Stimulated activated CD4-positive, alpha-beta T cell treated with anti-CD3 and anti-CD28 coated beads, Interleukin-1b, Interleukin-23, amount 100 ng/mL, for 48 hours (primary cell): ENCODE measurements at regions not wholly inside any gene's neighbourhood (a gene's known extent, or its start where the extent isn't known, plus 50 kb on each side); places are given as distances from the start of the nearest gene placed in this dataset.

Experiments
- DNase-seq: peaks from one replicate; pipeline ENCODE4 v3.0.0-alpha.2; 2020

- DNase-seq: no peak
Measured at GRCh38 chr1:228979325-228979699, 244.0 kb downstream of the RHOU start.

DNA sequence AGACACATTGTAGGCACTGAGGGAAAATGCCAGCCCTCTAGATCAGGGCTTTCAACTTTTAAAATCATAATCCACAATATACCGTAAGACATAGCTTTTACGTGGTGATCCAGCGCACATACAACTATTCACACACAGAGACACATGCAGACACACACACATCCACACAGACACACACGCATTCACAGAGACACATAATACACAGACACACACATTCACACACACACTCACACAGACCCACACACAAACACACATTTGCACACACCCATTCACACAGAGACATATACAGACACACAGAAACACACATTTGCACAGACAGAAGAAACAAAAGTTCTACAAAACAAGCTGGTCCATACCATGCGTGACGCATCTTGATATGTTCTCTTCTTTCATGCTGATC is 244.5 kb downstream of the RHOU start:
- DNase-seq: no peak

GRCh38 chr1:228980232-228980937 is 245.1 kb downstream of the RHOU start:
- no peak for DNase-seq

GRCh38 chr1:228982637-228983036 is 247.4 kb downstream of the RHOU start:
- no peak for DNase-seq

- no peak for DNase-seq
Measured at GRCh38 chr1:228983231-228983660, 248.0 kb downstream of the RHOU start.

DNA sequence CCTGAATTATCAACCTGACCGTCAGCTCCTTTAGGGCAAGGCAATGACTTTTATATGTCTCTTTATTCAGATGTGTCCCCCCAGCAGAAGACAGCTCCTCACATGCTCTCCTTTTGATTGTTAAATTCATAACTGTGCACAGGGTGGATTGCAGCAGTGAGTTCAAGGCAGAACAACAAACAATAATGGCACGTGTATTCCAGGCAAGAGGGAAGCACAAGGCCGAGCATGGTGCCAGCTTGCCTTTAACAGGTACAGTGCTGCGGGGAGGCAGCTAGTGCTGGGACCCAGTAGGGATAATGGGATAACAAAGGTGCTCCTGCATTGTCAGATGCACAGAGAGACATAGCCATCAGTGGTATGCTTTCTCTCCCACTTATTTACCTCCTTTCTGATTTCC is 248.4 kb downstream of the RHOU start:
- DNase-seq: no peak

- no peak for DNase-seq
Measured at GRCh38 chr1:228984107-228984506, 248.8 kb downstream of the RHOU start.

GRCh38 chr1:228984646-228985631 is 249.7 kb downstream of the RHOU start:
- no peak for DNase-seq

DNA sequence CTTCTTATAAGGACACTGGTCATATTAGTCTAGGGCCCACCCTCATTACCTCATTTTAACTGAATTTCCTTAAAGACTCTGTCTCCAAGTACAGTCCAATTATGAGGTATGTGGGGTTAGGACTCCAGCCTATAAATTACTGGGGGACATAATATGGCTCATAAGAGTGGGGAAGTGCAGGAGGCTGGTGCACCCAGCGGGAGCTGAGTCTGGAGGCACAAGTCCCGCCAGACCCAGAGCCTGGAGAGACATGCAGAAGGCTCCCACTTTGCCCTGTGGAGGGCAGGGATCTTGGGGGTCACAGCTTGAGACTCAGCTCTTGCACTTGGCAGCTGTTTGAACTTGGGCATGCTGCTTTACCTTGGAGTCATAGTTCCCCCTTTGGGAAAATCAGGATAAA is 250.4 kb downstream of the RHOU start:
- DNase-seq: no peak

DNA sequence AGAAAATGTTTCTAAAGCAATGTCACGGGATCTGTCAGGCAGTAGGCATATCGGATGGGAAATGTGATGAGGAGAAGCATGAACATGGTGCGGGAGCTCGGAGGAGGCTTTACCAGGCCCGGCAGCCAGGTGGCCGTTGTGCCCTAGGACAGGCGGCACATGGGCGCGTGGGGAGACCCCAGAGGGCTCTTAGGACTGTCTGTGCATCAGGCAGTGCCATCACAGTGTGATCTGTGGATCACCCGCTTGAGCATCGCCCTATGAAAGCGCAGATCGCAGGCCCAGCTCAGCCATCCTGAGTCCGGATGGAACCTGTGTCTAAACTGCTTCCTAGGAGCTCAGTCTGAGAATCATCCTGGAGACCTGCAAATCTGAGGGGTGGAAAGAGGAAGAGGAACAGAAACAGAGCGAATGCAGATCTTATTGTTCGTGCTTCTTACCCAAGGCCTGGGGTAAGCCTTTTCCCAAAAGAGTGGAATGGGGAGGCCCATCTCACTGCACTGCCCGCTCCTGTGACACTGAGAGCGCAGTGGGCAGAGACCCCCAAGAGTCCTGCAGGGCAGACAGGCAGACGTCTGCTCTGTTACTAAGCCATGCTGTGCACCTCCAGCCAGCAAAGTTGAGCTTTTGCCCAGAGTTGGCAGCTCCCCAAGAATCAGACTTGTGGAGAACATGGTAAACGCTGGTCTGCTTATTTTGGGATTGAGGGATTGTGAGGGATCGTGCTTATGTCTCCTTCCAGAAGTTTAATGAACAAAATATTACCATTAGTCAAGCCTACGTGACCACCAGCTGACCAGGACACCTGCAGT is 251.0 kb downstream of the RHOU start:
- no peak for DNase-seq

- DNase-seq: no peak
Measured at GRCh38 chr1:228987286-228987685, 252.0 kb downstream of the RHOU start.

DNA sequence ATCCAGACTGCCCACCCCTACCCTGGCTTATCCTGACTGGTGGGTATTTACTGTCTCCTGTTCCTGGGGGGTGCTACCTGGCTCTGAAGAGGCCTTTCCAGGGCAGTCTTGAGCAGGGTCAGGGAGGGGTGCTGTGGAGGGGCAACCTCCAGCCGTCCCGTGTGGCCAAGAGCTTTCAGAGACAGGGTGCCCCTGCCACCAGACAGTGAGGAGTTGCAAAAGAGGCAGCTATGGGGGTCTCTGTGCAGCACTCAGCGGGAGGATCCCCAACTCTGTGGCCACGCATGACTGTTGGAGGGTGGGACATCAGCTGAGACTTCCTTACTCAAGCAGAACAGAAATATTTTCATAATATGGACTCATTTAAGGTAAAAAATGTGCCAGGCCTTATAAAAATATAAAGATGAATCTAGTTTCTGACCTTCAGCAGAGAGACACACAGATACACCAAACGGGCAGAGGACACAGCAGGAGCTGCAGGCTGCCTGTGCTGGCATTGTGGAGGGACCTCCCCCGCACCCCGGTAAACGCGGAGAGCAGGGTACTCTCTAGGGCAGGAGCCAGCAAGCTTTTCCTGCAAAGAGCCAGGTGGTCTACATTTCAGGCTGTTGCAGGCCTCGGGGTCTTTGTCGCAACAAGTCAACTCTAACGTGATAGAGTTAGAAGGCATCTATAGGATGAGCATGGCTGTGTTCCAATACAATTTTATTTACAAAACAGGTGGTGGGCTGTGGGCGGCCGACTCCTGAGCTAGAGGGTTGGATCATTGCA is 252.6 kb downstream of the RHOU start:
- no peak for DNase-seq

DNA sequence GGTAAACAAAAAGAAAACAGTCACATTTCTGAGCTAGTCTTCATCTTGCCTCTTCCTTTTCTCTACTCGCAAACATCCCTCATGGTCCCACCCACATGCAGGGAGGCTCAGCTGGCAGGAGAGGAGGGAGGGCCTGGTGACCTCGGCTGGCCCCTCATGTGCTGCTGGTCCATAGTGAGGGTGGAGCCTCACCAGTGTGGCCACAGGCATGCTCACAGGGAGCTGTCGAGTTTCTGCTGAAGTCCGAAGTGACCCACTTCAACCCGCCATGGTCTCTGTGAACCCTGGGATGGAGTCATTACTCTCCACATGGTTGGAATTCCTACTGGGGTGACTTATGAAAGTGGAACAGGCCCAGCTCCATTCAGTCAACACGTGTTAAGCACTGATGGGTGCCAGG is 253.4 kb downstream of the RHOU start:
- DNase-seq: no peak

- DNase-seq: no peak
Measured at GRCh38 chr1:228989176-228989575, 253.9 kb downstream of the RHOU start.

DNA sequence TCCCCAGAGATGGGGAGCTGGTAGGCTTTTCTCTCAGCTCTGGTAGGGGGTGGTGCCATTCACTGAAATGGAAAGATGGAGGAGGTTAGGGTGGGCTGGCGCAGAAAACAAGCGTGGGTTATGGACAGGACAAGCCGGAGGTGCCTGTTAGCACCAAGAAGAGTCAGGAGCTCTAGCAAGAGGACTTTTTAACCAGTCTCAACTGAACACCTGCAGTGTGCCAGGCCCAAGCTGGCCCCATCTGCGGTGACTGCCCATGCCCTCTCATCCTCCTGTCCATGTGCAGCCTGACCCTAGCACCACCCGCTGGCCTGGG is 254.4 kb downstream of the RHOU start:
- no peak for DNase-seq

DNA sequence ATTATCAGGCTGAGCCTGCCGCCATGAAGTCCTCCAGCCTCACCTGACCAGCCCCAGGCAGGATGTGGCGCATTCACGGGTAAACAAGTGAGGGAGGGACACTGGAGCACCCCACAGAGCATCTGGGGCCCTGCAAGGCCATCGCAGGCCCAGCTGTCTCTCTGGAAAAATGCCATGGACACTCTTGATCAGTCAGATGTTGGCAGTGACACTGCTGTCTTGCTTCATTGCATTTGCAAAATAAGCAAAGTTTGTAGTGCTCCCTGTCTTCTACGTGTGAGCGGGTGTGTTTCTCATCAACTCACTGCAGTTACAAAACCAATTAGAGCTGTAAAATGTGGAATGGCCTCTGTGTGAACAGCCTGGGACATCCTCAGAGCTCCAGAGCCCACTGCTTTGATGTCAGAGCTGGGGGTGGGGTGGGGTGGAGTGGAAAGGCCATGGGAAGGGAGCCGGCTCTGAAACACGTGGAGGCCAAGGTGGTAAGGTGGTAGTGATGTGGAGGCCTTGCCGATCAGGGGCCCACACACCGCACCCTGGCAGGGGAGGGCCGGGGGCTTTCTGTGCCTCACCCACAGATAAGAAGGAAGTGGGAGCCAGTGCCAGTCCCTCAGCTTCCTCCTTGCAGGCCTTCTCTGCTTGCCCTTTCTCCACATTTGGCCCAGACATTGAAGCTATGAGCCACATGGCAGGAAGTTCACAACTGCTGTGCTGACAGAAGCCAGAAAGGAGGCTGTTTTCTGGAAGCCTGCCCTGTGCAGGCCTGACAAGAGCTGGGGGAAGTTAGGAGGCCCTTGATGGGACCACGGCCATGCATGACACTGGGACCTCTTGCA is 254.9 kb downstream of the RHOU start:
- no peak for DNase-seq

DNA sequence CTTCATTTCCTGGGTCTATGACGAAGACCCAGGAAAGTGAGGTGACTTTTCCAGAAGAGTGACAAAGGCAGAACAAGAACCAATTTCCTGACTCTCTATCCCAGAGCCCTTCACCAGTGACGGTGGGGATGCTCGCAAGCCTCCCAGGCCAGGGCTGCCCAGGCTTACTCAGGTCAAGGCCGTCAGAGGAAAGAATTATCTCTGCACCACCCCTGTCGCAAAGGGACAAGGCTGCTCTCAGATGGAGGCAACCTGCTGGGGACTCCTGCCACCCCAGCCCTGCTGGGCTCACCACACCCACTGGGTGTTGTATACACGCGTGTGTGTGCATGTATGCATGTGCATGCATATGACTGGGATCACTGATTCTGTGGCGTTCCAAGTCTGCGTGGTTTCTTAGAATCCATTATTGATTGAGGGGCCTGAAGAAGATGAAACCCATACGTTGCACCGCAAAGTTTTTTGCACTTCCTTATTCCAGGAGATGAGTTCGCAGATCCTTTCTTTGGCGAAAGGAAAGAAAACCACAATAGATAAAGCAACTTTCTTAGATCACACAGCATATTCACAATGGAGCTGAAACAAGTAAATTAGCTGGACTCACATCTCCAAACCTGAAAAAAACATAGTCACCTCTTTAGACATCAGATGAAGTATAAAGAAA is 255.8 kb downstream of the RHOU start:
- DNase-seq: no peak

DNA sequence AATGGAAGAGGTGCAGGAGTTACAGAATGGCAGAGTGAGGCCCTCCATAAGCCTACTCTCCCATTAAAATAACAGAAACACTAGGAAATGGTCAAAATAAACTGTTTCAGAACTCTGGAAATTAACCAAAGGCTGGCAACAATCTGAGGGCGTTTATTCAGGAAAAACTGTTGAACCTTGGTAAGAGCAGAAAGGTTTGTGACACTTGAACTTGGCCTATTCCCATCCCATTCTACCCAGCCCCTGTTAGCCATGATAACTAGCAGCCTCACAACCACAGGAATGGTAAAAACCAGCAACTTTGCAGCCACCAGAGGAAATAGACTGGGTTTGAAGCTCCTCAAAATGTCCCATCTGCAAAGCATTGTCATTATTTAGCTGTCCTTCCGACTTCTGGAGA is 256.8 kb downstream of the RHOU start:
- DNase-seq: no peak

GRCh38 chr1:228992907-228993535 is 257.7 kb downstream of the RHOU start:
- no peak for DNase-seq
